ENCODE measurements at regions not wholly inside any gene's neighbourhood (a gene's known extent, or its start where the extent isn't known, plus 50 kb on each side); places are given as distances from the start of the nearest gene placed in this dataset.

- DNase-seq: no peak
These were observed 211.7 kb downstream of the FAM76B start for GRCh38 chr11:95577716-95578460.

GRCh38 chr11:95576146-95576845 lies 213.3 kb downstream of the FAM76B start:
- DNase-seq: no peak

- no peak for DNase-seq
These were observed 214.1 kb downstream of the FAM76B start for GRCh38 chr11:95575517-95575916.

GRCh38 chr11:95571718-95572260 lies 217.8 kb downstream of the FAM76B start:
- no peak for DNase-seq

- no peak for DNase-seq
These were observed 218.7 kb downstream of the FAM76B start for GRCh38 chr11:95570845-95571244.

GRCh38 chr11:95569207-95569606 lies 220.4 kb downstream of the FAM76B start:
- no peak for DNase-seq

GRCh38 chr11:95568281-95568680 lies 221.3 kb downstream of the FAM76B start:
- no peak for DNase-seq

- DNase-seq: no peak
These were observed 221.9 kb downstream of the FAM76B start for GRCh38 chr11:95567685-95568084.

GRCh38 chr11:95566211-95566610 lies 223.4 kb downstream of the FAM76B start:
- no peak for DNase-seq

GRCh38 chr11:95565724-95566141 lies 223.8 kb downstream of the FAM76B start:
- no peak for DNase-seq

DNA sequence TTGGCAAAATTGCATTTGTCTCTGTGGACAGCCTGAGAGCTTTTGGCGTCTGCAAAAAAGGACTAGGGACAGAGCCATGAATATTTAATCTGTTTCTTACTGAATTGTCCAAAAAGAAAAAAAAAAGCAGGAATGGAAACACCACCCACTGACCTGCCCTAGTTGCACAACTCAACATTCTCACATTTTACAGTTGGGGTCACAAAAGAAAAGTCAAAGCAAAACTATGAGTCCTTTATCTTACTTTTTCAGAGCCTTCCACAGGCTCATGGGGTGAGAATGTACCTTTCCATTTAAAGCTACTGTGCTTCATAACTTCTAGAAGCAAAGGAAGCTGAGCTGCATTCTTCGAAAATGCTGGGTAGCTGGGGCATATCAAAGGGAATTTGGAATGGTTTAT lies 225.7 kb downstream of the FAM76B start:
- DNase-seq: no peak

GRCh38 chr11:95563173-95563572 lies 226.4 kb downstream of the FAM76B start:
- no peak for DNase-seq

GRCh38 chr11:95562196-95562921 lies 227.2 kb downstream of the FAM76B start:
- no peak for DNase-seq

DNA sequence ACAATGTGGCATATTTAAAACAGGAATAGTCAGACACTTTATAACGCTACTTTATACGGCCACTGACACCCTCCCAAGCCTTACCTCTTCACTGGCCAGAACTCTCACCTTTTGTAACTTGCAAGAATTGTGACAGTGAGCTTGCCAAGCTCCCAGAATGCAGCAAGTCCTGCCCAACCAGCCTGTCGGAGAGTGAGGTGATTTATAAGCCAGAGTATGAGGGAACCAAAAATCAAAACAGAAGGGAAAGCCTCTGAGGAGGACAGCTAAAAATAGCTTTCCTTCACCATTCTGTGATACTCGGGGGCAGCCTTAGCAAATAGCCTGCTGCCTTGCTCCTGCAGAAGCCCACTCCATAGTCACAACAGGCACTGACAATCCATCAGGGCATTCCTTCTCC lies 229.7 kb downstream of the FAM76B start:
- DNase-seq: peak; percentile 64

DNA sequence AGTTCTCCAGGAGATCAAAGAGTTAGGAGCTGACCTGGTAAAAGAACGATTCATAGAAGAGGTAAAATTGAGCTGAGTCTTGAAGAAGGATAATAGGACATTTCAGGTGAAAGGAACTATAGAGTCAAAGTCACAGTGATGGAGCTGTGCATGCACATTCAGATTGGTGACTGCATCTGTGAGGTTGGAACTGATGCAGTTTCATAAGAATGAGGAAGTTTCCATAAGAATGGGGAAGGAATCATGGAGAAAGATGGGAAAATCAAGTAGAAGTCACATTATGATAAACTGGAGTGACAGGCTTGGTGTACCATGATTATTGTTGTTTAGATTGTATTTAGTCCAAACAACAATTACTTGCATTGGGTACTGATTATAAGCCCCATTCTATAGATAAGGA lies 232.2 kb downstream of the FAM76B start:
- no peak for DNase-seq

GRCh38 chr11:95556342-95557163 lies 233.0 kb downstream of the FAM76B start:
- DNase-seq: no peak

- no peak for DNase-seq
These were observed 233.6 kb downstream of the FAM76B start for GRCh38 chr11:95556011-95556341.

GRCh38 chr11:95554911-95555310 lies 234.7 kb downstream of the FAM76B start:
- no peak for DNase-seq

- no peak for DNase-seq
These were observed 240.3 kb downstream of the FAM76B start for GRCh38 chr11:95549301-95549700.

- no peak for DNase-seq
These were observed 241.2 kb downstream of the FAM76B start for GRCh38 chr11:95548416-95548815.

DNA sequence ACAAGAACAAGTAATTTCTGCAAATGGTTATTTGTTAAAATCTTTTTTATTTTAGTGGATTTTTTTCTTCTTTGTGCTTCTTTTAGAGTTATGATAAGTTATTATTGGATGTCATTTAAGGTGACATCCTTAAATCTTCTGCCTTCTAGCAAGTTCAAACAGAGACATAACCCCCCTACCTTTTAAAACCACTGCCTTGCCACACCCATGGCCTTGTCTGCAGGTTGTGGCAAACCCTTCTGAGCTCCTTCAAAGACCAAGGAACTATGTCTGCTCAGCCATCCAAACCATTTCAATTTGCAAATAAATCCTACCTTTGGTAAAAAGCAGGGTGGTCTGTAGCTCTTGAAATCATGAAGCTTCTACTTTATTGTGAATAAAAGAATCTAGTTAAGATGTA lies 241.6 kb downstream of the FAM76B start:
- no peak for DNase-seq

DNA sequence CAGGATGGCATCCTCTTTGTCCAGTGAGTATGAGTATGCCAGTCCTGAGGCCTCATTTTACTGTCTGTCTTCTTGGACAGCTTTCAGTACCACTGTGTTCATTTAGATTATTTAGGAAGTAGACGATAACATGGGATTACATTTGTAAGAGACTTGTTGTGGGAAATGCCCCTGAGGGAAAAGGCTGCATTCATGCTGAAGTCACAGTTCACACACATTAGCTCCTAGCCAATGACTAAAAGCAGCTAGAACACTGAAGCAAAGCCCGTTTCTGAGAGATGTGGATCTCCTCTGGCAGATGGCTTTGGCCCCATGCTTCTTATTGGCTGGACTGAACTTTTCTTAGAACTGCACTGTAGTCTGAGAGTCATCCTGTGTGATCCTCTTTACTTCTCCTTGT lies 242.4 kb downstream of the FAM76B start:
- DNase-seq: no peak
